ENCODE measurements at regions not wholly inside any gene's neighbourhood (a gene's known extent, or its start where the extent isn't known, plus 50 kb on each side); places are given as distances from the start of the nearest gene placed in this dataset.

- no peak for DNase-seq
Observed at GRCh38 chr22:44386386-44387035, 73.8 kb upstream of the SHISAL1 start.

- no peak for DNase-seq
Observed at GRCh38 chr22:44385781-44386180, 73.0 kb upstream of the SHISAL1 start.

- no peak for DNase-seq
Observed at GRCh38 chr22:44385296-44385610, 72.5 kb upstream of the SHISAL1 start.

- no peak for DNase-seq
Observed at GRCh38 chr22:44384563-44385295, 72.0 kb upstream of the SHISAL1 start.

- no peak for DNase-seq
Observed at GRCh38 chr22:44383652-44384562, 71.2 kb upstream of the SHISAL1 start.

GRCh38 chr22:44383064-44383575 lies 70.4 kb upstream of the SHISAL1 start:
- DNase-seq = no peak

GRCh38 chr22:44382116-44383038 lies 69.6 kb upstream of the SHISAL1 start:
- no peak for DNase-seq

- no peak for DNase-seq
Observed at GRCh38 chr22:44381761-44382115, 69.0 kb upstream of the SHISAL1 start.

- DNase-seq = no peak
Observed at GRCh38 chr22:44380756-44381486, 68.2 kb upstream of the SHISAL1 start.

GRCh38 chr22:44379817-44380755 lies 67.3 kb upstream of the SHISAL1 start:
- no peak for DNase-seq

GRCh38 chr22:44378380-44378779 lies 65.6 kb upstream of the SHISAL1 start:
- DNase-seq = no peak

GRCh38 chr22:44375451-44375850 lies 62.7 kb upstream of the SHISAL1 start:
- no peak for DNase-seq

GRCh38 chr22:44373234-44373633 lies 60.5 kb upstream of the SHISAL1 start:
- DNase-seq = no peak

GRCh38 chr22:44372611-44373010 lies 59.9 kb upstream of the SHISAL1 start:
- no peak for DNase-seq

- DNase-seq = no peak
Observed at GRCh38 chr22:44371741-44372525, 59.2 kb upstream of the SHISAL1 start.

- DNase-seq = no peak
Observed at GRCh38 chr22:44369916-44370801, 57.4 kb upstream of the SHISAL1 start.

GRCh38 chr22:44369293-44369661 lies 56.5 kb upstream of the SHISAL1 start:
- no peak for DNase-seq

- DNase-seq = no peak
Observed at GRCh38 chr22:44368611-44369292, 56.0 kb upstream of the SHISAL1 start.

Data from EL (cell line).